ENCODE measurements at regions not wholly inside any gene's neighbourhood (a gene's known extent, or its start where the extent isn't known, plus 50 kb on each side); places are given as distances from the start of the nearest gene placed in this dataset.

GRCh38 chr5:164909673-164910072, 1404.3 kb downstream of the MAT2B start:
- no peak overlapping the region for H3K9ac ChIP-seq (ENCODE audit: low read length)
- H3K14ac ChIP-seq (ENCODE audit: low read length in 2 of 2): no peak overlapping the region
- H2BK12ac ChIP-seq (ENCODE audit: low read length in 2 of 2): no peak overlapping the region
- no peak overlapping the region for H3K18ac ChIP-seq (ENCODE audit: low read depth in 1 of 2, low read length in 2 of 2)
- no peak overlapping the region for H4K91ac ChIP-seq (ENCODE audit: low read length)
- H2AFZ ChIP-seq (ENCODE audit: low read depth, low read length): no peak overlapping the region
- H2BK15ac ChIP-seq (ENCODE audit: low read depth, poor library complexity, severe bottlenecking): no peak overlapping the region
- H3K27me3 ChIP-seq (ENCODE audit: control insufficient read depth in 1 of 2, insufficient read depth in 1 of 2, low read length in 2 of 2): no peaks in the 10 kb centered on the region
- no peaks in the 10 kb centered on the region for H3K36me3 ChIP-seq (ENCODE audit: control insufficient read depth in 1 of 2, insufficient read depth in 2 of 2, low read depth in 1 of 2, low read length in 2 of 2)
- no peak overlapping the region for H3K27ac ChIP-seq (ENCODE audit: low read length, poor library complexity, severe bottlenecking)
- no peak overlapping the region for H4K8ac ChIP-seq (ENCODE audit: low read length)
- H3K4me3 ChIP-seq (ENCODE audit: insufficient read depth in 1 of 2, low read depth in 1 of 2, low read length in 2 of 2): no peak overlapping the region
- DNase-seq: no peak
- no peak overlapping the region for H2BK5ac ChIP-seq (ENCODE audit: low read depth, low read length, poor library complexity, severe bottlenecking)
- no peak overlapping the region for H2AK5ac ChIP-seq (ENCODE audit: low read length, severe bottlenecking)
- no peaks in the 10 kb centered on the region for H3K4me1 ChIP-seq (ENCODE audit: control insufficient read depth, insufficient read depth, low read depth, low read length)
- H3K79me1 ChIP-seq (replicated peaks; ENCODE audit: low read length, poor library complexity, severe bottlenecking): no peaks in the 10 kb centered on the region
- H2BK120ac ChIP-seq (ENCODE audit: low read depth, low read length): no peak overlapping the region
- WGBS: 86% methylated on average over 3 of the region's 3 CpGs
- H3K9me3 ChIP-seq (ENCODE audit: control insufficient read depth, low read length): peaks cover 14% of the 10 kb centered on the region
- no peak overlapping the region for H3K4me2 ChIP-seq (ENCODE audit: low read length, poor library complexity, severe bottlenecking)
- no peak overlapping the region for H3K23ac ChIP-seq (ENCODE audit: low read length in 2 of 2)
- no peak overlapping the region for H3K4ac ChIP-seq (ENCODE audit: low read depth in 1 of 2, low read length in 2 of 2)

DNA sequence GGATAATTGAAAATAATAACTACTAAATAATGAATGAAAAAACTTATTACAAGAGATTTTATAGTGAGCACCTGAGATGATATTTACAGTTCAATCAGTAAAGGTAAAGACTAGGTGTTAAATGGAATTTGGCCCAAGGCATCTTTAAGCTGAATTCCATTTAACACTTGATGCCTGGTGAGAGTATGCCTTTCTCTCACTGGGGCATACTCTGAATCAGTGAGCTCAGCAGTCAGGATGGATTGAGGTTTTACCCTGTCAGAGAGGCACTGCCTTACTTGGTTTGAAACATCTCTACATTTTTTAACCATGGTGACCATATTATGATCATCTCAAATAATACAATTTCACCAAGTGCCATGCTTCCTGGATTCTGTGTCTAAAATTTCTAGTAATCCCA, 1416.3 kb downstream of the MAT2B start:
- Histone ChIP-seq H3K27ac (ENCODE audit: low read length, poor library complexity, severe bottlenecking) (no peak overlapping the region), H2BK15ac (ENCODE audit: low read depth, poor library complexity, severe bottlenecking) (no peak overlapping the region), H2BK120ac (ENCODE audit: low read depth, low read length) (no peak overlapping the region), H3K9ac (ENCODE audit: low read length) (no peak overlapping the region), H3K4me3 (ENCODE audit: insufficient read depth in 1 of 2, low read depth in 1 of 2, low read length in 2 of 2) (no peak overlapping the region), H2AFZ (ENCODE audit: low read depth, low read length) (no peak overlapping the region), H3K23ac (ENCODE audit: low read length in 2 of 2) (no peak overlapping the region), H4K91ac (ENCODE audit: low read length) (no peak overlapping the region), H3K9me3 (ENCODE audit: control insufficient read depth, low read length) (peaks cover 65% of the 10 kb centered on the region), H2BK12ac (ENCODE audit: low read length in 2 of 2) (no peak overlapping the region), H3K4me1 (ENCODE audit: control insufficient read depth, insufficient read depth, low read depth, low read length) (no peaks in the 10 kb centered on the region), H3K79me1 (replicated peaks; ENCODE audit: low read length, poor library complexity, severe bottlenecking) (no peaks in the 10 kb centered on the region), H2AK5ac (ENCODE audit: low read length, severe bottlenecking) (no peak overlapping the region), H3K4me2 (ENCODE audit: low read length, poor library complexity, severe bottlenecking) (no peak overlapping the region), H2BK5ac (ENCODE audit: low read depth, low read length, poor library complexity, severe bottlenecking) (no peak overlapping the region), H3K4ac (ENCODE audit: low read depth in 1 of 2, low read length in 2 of 2) (no peak overlapping the region), H3K27me3 (ENCODE audit: control insufficient read depth in 1 of 2, insufficient read depth in 1 of 2, low read length in 2 of 2) (no peaks in the 10 kb centered on the region), H3K36me3 (ENCODE audit: control insufficient read depth in 1 of 2, insufficient read depth in 2 of 2, low read depth in 1 of 2, low read length in 2 of 2) (no peaks in the 10 kb centered on the region), H3K14ac (ENCODE audit: low read length in 2 of 2) (no peak overlapping the region), H3K18ac (ENCODE audit: low read depth in 1 of 2, low read length in 2 of 2) (no peak overlapping the region), H4K8ac (ENCODE audit: low read length) (no peak overlapping the region)
- no peak for DNase-seq

DNA sequence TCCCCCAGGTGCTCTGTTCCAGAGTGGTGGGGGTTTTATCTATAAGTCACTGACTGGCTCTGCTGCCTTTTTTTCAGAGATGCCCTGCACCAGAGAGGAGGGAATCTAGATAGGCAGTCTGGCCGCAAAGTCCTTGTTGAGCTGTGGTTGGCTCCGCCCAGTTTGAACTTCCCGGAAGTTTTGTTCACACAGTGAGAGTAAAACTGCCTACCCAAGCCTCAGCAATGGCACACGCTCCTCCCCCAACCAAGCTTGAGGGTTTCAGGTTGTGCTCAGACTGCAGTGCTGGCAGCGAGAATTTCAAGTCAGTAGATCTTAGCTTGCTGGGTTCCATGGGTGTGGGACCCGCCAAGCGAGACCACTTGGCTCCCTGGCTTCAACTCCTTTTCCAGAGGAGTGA, 1428.6 kb downstream of the MAT2B start:
- no peak overlapping the region for H2BK15ac ChIP-seq (ENCODE audit: low read depth, poor library complexity, severe bottlenecking)
- no peaks in the 10 kb centered on the region for H3K4me1 ChIP-seq (ENCODE audit: control insufficient read depth, insufficient read depth, low read depth, low read length)
- no peak overlapping the region for H3K14ac ChIP-seq (ENCODE audit: low read length in 2 of 2)
- no peak overlapping the region for H3K9ac ChIP-seq (ENCODE audit: low read length)
- H3K27me3 ChIP-seq (ENCODE audit: control insufficient read depth in 1 of 2, insufficient read depth in 1 of 2, low read length in 2 of 2): no peaks in the 10 kb centered on the region
- H3K36me3 ChIP-seq (ENCODE audit: control insufficient read depth in 1 of 2, insufficient read depth in 2 of 2, low read depth in 1 of 2, low read length in 2 of 2): no peaks in the 10 kb centered on the region
- no peaks in the 10 kb centered on the region for H3K79me1 ChIP-seq (replicated peaks; ENCODE audit: low read length, poor library complexity, severe bottlenecking)
- DNase-seq: no peak
- no peak overlapping the region for H3K18ac ChIP-seq (ENCODE audit: low read depth in 1 of 2, low read length in 2 of 2)
- no peak overlapping the region for H2AK5ac ChIP-seq (ENCODE audit: low read length, severe bottlenecking)
- no peak overlapping the region for H2BK5ac ChIP-seq (ENCODE audit: low read depth, low read length, poor library complexity, severe bottlenecking)
- no peak overlapping the region for H2AFZ ChIP-seq (ENCODE audit: low read depth, low read length)
- H3K23ac ChIP-seq (ENCODE audit: low read length in 2 of 2): no peak overlapping the region
- H3K27ac ChIP-seq (ENCODE audit: low read length, poor library complexity, severe bottlenecking): no peak overlapping the region
- H3K9me3 ChIP-seq (ENCODE audit: control insufficient read depth, low read length): peaks cover 8% of the 10 kb centered on the region
- no peak overlapping the region for H3K4me2 ChIP-seq (ENCODE audit: low read length, poor library complexity, severe bottlenecking)
- H4K8ac ChIP-seq (ENCODE audit: low read length): no peak overlapping the region
- WGBS: 92% methylated on average over 7 of the region's 7 CpGs
- no peak overlapping the region for H2BK120ac ChIP-seq (ENCODE audit: low read depth, low read length)
- no peak overlapping the region for H3K4me3 ChIP-seq (ENCODE audit: insufficient read depth in 1 of 2, low read depth in 1 of 2, low read length in 2 of 2)
- no peak overlapping the region for H2BK12ac ChIP-seq (ENCODE audit: low read length in 2 of 2)
- H4K91ac ChIP-seq (ENCODE audit: low read length): no peak overlapping the region
- no peak overlapping the region for H3K4ac ChIP-seq (ENCODE audit: low read depth in 1 of 2, low read length in 2 of 2)

DNA sequence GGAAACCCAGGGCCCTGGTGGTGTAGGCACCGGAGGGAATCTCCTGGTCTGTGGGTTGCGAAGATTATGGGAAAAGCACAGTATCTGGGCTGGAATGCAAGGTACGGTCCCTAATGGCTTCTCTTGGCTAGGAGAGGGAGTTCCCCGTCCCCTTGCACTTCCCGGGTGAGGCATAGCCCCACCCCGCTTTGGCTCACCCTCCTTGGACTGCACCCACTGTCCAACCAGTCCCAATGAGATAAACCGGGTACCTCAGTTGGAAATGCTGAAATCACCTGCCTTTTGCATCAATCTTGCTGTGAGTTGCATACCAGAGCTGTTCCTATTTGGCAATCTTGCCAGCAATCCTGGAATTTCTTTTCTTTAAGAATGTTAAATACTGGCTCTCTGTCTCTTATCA, 1429.1 kb downstream of the MAT2B start:
- Histone ChIP-seq H3K23ac (ENCODE audit: low read length in 2 of 2) (no peak overlapping the region), H2AK5ac (ENCODE audit: low read length, severe bottlenecking) (no peak overlapping the region), H3K9me3 (ENCODE audit: control insufficient read depth, low read length) (peaks cover 5% of the 10 kb centered on the region), H2BK12ac (ENCODE audit: low read length in 2 of 2) (no peak overlapping the region), H4K8ac (ENCODE audit: low read length) (no peak overlapping the region), H3K79me1 (replicated peaks; ENCODE audit: low read length, poor library complexity, severe bottlenecking) (no peaks in the 10 kb centered on the region), H3K14ac (ENCODE audit: low read length in 2 of 2) (no peak overlapping the region), H3K4me2 (ENCODE audit: low read length, poor library complexity, severe bottlenecking) (no peak overlapping the region), H3K4me1 (ENCODE audit: control insufficient read depth, insufficient read depth, low read depth, low read length) (no peaks in the 10 kb centered on the region), H2BK120ac (ENCODE audit: low read depth, low read length) (no peak overlapping the region), H3K9ac (ENCODE audit: low read length) (no peak overlapping the region), H3K27me3 (ENCODE audit: control insufficient read depth in 1 of 2, insufficient read depth in 1 of 2, low read length in 2 of 2) (no peaks in the 10 kb centered on the region), H3K4ac (ENCODE audit: low read depth in 1 of 2, low read length in 2 of 2) (no peak overlapping the region), H2AFZ (ENCODE audit: low read depth, low read length) (no peak overlapping the region), H2BK15ac (ENCODE audit: low read depth, poor library complexity, severe bottlenecking) (no peak overlapping the region), H3K27ac (ENCODE audit: low read length, poor library complexity, severe bottlenecking) (no peak overlapping the region), H3K4me3 (ENCODE audit: insufficient read depth in 1 of 2, low read depth in 1 of 2, low read length in 2 of 2) (no peak overlapping the region), H3K18ac (ENCODE audit: low read depth in 1 of 2, low read length in 2 of 2) (no peak overlapping the region), H3K36me3 (ENCODE audit: control insufficient read depth in 1 of 2, insufficient read depth in 2 of 2, low read depth in 1 of 2, low read length in 2 of 2) (no peaks in the 10 kb centered on the region), H2BK5ac (ENCODE audit: low read depth, low read length, poor library complexity, severe bottlenecking) (no peak overlapping the region), H4K91ac (ENCODE audit: low read length) (no peak overlapping the region)
- WGBS: 87% methylated on average over 7 of the region's 7 CpGs
- DNase-seq: no peak
